Astrocyte of the hippocampus (primary cell): ENCODE measurements at regions not wholly inside any gene's neighbourhood (a gene's known extent, or its start where the extent isn't known, plus 50 kb on each side); places are given as distances from the start of the nearest gene placed in this dataset.
A peak's percentile ranks its signal among the peaks of the same experiment; 100 is the strongest.
"Not testable (repeated sequence)": the region's sequence is repeated elsewhere in the genome, so short reads cannot be mapped to it uniquely, and the experiment has no call there.

Experiments used
- DNase-seq: peaks from one replicate; pipeline ENCODE4 v3.0.0; 2011; ENCODE audit warnings: low read depth, low spot score

DNA sequence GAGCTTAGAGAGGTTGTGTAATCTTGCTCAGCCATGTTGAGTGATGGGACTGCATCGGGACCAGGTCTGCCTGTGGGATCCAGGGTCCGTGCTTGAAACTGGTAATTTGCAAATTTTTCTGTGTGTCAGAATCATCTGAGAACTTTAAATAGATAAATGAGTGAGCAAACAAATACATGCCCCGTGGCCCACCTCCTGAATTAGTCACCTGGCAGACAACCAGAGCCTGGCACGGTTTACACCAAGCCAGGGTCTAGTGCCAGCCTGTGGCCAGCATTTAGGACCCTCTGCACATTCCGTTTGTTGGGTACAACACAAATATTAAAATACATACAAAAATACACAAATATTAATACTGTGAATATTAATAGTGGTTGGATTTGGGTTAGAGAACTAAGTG lies 90.6 kb upstream of the STOX2 start:
- DNase-seq = peak; percentile 32

DNA sequence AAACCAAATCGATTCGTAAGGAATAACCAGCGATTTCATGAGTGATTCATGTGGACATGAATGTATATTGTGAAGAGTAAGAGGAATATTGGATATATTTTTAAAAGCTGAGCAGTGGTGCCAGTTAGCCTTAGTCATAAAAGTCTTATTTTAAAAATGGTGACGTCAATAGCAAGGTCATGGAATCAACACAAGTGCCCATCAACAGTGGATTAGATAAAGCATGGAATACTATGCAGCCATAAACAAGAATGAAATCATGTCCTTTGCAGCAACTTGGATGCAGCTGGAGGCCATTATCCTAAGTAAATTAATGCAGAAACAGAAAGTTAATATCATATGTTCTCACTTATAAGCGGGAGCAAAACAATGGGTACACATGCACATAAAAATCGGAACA lies 89.0 kb upstream of the STOX2 start:
- DNase-seq = no peak

DNA sequence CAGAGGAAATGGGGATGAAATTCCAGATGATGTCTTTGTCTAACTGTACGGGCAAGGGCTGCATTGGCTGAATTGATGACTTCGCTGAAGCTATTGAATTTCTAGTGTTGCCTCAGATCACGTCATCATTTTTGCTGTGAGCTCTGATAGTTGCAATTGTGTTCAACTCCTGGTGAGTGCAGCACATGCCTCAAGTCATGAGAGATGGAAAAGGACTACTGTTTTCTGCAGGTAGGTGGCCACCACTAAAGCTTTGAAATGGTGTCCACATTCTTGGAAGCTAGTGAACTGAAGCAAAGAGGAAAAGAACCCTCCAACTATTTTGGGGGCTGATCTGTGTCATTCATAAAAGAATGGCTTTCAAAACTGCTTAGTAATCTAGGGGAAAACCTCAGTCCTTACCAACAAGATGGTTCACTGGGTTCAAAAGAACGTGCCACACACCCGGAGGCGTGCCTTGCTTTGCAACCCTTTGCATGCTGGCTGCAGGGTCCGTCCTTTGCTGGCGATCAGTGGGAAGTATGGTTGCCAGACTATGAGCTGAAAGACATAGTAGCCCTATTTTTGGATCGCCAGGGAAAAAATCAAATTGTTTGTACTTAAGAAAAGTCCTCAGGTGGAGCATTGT lies 88.1 kb upstream of the STOX2 start:
- DNase-seq = no peak

DNA sequence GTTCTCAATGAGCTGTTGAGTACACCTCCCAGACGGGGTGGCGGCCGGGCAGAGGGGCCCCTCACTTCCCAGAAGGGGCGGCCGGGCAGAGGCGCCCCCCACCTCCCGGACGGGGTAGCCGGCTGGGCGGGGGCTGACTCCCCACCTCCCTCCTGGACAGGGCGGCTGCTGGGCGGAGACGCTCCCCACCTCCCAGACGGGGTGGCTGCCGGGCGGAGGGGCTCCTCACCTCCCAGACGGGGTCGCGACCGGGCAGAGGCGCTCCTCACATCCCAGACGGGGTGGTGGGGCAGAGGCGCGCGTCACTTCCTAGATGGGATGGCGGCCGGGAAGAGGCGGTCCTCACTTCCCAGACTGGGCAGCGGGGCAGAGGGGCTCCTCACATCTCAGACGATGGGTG lies 86.5 kb upstream of the STOX2 start:
- not testable (repeated sequence) for DNase-seq

DNA sequence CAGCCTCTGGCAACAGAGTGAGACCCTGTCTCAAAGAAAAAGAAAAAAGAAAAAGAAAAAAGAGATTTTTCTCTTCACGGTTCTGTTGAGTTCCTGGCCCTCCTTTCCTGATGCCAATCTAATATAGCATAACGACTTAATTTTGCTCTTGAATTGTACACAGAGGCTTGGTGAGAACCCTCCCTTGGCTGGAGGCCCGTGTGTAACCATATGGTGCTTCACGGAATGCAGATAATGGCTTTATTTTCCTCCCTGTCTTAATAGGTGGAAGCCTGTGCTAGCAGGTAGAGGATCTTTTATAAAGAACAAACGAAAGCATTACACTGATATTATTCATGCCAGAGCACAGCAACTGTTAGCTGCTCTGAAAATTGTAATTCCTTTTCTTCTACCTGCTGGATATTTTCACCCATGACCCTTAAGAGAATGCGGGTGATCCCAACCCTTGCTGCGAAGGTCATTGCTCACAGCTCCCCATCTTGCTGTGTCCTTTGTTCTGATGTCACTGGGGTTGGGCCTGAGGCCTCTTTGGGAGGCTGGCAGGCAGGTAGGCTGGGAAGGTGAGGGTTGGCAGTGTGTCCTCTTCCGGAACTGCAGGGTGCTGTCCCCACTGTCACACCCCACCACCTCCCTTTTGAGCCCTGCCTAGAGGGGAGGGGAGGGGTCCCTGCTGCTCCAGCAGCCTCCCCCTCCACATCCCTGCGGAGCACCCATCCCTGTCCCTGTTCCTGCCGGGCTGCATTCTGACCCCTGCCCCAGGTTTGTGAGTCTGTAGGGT lies 83.8 kb upstream of the STOX2 start:
- no peak for DNase-seq

DNA sequence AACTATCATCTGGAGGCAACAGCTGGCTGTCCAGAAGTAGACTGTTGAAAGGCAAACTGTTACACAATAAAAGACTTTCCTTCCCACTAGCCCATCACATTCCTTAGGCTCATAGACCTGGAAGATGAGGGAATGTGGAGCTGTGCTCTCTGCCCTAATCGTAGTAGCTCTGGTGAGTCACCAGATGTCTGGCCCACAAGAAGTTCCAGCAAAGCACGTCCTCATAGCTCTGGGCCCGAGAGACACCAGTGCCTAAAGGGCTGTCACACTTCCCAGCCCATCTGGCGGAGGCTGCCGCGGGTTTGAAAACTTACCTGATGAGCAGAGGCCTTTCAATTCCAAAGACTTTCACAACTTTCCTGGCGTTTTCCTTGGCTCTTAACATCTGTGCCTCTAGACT lies 81.7 kb upstream of the STOX2 start:
- DNase-seq = peak; percentile 90

DNA sequence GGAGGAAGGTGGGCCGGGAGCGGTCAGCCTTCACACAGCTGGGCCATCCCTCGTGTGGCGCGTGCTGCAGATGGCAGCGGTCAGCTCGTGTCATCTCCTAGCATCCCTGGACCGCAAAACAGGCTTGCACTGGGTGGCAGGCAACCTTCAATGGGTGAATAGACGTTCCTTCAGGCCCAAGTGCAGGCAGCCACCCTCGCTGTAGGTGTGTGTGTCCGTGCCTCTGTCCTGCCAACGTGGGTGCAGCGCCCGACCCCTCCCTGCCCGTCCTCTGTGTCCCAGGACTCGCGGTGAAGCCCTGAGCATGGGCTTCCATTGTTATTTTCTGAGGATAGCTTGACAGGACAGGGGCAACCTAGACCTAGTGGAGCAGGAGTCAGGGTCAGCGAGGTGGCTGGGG lies 79.8 kb upstream of the STOX2 start:
- no peak for DNase-seq

DNA sequence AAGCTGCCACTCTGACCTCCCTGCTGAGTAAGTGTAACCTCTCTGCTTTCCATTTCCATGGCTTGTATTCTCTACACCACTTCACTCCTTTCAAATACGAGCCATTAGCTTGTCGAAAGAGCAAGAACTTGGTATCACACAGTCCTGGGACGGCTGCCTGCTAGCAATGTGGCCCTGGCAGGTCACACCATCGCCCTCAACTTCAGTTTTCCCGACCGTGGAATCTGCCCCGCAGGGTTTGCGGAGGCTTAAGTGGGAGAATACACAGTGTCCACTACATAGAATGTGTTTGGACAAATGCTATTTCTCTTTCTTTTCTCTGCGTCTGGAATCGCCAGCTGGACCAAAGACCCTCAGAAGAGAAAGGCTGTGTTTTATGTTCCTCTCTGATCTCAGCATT lies 78.6 kb upstream of the STOX2 start:
- DNase-seq = no peak

DNA sequence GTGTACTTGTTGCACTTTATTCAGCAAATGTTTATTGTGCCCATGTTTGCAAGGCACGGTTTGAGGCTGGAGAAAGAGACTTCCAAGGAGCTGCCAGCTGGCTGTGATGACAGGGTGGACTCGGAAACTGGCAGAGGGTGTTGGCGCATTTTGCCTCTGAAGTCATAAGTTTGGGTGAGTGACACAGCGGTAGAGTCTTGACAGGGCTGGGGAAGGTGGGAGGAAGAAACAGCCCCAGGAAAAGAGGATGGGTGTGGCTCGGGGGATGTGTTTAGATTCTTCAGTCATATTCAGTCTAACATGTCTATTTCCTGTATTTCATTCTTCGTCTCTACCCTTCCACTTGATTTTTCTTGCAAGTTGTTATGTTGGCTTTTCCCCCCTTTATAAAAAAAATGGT lies 77.0 kb upstream of the STOX2 start:
- DNase-seq = no peak

DNA sequence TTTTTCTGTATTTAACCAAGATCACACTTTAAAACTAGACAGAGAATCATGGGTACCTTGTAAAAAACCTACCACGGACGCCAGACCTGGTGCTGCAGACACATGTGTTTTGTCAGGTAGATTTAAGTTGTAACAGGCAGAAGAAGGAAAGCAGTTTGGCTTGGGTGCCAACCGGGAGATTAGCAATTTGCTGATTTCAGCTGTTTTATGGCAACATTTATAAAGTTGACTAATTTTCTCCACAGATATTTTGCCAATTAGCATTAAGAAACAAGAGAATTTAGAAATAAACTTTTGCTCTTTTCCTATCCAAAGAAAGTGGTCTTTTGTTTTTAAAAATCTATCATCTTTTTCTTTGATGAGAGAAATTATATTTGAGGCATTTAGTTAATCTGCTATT lies 76.3 kb upstream of the STOX2 start:
- DNase-seq = no peak

DNA sequence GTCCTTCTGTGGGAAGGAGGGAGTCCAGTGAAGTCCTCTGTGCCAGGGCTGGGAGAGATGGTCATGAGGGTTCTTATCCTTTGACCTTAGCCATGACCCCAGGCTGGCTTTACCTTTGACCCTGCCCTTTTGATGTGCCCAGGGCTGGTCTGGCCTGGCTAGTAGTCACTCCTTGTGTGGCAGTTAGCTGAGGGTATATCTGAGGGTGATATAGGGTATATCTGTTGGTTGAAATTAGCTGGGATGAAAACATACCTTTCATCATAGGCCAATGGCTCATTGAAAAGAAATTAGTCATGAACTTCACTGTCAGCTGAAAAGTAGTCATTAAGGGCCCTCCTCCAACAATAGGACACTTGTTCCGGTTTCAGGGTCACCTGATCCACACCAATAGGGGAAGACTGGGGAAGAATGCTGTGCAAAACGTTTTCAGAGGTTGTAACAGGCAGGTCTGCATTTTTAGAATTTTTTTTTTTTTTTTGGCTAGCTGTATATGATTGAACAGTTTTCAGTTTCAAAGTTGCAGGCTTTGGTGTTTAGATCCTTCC lies 74.6 kb upstream of the STOX2 start:
- DNase-seq = no peak

DNA sequence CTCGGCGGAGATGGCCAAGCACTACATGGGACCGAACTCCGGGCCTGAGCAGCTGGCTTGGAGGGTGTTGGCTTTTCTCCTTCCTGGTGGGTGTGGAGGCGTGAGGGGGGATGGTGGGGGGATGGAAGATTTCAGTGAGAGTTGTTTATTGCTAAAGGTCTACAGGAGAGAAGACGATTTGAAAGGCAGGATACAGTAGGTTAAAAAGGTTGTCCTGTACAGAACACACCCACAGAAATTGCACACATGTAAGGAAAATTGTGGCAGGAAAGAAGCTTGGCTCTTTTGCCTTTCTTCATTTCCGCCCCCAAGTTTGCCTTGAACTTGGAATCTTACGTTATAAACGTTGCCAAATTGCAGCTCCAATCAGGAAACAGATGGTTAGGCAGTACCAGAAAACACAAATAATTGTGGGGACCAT lies 74.1 kb upstream of the STOX2 start:
- no peak for DNase-seq

DNA sequence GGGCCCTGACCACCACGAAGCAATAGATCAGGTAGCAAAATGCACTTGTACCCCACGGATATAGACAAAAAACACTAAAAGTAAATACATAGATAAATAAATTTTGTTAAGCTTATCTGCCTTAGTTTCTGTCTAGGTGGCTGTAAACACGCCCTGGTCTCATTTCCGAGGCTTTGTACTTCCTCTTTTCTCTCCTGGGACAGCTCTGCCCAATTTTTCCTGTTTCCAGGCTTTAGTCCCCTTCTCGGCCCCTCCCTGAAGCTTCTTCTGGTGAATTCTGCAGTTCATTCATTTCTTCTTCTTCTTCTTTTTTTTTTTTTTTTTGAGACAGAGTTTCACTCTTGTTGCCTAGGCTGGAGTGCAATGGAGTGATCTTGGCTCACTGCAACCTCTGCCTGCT lies 73.4 kb upstream of the STOX2 start:
- no peak for DNase-seq

DNA sequence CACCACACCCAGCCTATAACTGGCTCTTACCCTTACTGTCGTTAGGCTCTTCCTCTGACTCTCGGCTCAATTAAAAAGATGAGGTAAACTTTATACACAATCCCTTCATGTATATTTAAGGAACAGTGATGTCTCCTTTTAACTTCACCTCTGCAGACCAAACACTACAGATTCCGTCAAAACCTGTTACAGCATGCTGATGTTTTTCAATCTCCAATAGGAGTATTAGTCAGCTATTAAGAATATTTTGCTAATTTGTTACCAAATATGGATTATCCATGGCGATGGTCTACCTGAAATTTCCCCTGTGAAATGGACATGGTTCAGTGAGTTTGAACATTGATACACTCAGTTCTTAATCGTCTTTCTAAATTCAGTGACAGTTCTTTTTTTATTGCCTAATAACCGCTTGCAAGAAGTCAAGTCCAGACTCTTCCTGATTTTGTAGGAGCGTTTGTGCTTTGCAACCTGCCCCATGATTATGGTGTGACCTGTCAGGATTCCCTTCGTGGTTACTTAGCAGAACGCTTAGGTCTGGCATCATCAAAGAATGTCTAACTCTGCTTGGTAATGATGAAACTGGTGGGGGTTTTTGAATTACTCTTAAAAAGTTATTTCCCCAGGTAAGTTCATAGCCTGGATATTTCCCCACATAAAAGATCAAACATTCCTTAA lies 72.2 kb upstream of the STOX2 start:
- DNase-seq = no peak

DNA sequence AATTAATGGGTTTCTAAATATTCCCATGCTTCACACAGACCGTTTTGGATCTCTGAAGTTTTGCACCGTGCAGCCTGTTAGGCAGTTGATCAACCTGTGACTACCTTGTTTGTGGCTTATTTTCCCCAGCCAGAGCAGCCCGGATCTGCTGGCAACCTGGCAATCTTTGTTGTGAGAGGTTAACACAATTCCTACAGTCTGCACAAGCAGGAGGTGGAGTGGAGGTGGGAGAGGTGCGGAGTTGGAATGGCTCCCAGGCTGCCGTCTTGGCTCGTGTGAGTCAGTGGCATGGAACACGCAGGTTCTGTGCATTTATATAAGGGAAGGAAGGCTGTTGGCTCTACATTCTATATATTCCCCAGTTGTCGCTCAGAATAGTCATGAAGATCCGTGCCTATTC lies 70.9 kb upstream of the STOX2 start:
- no peak for DNase-seq

DNA sequence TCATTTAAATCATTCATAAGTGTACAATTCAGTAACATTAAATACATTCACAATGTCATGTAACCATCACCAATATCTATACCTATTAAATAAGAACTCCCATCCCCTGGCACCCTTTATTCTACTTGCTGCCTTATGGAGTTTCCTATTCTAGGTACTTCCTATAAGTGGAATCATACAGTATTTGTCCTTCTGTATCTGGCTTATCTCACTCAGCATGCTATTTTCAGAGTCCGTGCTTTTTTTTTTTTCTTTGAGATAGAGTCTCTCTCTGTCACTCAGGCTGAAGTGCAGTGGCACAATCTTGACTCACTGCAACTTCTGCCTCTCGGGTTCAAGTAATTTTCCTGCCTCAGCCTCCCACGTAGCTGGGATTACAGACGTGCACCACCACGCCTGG lies 67.9 kb upstream of the STOX2 start:
- no peak for DNase-seq

DNA sequence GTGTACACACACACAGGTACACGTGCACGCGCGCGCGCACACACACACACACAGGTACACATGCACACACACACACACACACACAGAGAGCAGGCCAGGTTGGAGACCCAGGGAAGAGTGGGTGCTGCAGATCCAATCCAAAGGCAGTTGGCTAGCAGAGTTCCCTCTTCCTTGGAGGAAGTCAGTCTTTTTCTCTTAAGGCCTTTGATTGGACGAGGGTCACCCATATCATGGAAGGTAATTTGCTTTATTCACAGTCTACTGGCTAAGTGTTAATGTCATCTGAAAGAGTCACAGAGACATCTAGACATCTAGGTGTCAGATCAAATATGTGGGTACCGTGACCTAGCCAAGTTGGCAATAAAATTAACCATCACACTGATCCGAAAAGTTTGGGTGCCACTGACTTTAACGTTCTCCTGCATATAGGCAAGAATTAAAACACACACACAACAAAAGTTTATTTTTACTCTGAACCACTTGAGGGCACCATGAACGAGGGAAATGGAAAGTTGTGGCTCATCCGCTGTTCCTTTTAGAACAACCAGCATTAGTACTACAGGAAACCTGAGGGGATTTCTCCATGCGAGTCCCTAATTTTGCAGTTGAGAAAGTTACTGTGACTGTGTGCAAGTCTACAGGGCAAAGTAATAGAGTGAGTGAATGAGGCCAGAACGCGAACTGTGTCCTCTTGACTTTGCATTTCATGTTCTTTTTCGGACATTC lies 66.0 kb upstream of the STOX2 start:
- peak; percentile 60 for DNase-seq

DNA sequence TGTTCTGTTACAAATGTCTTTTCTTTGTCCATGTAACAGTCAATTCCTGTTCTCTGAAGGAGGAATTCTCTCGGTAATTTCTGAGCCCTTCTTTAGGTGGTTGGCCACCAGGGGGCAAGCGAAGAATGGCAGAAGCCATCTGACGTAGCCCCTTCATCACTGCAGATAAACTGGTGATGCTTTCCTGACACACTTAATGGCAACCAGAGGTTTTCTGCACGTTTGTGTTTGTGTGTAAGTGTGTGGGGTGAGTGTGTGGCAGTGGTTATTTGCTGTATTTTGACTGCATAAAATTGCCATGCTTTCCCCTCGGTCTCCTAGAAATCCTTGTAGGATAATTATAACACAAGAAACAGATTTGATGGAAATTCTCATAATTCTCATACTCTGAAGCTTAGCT lies 64.8 kb upstream of the STOX2 start:
- peak; percentile 90 for DNase-seq

DNA sequence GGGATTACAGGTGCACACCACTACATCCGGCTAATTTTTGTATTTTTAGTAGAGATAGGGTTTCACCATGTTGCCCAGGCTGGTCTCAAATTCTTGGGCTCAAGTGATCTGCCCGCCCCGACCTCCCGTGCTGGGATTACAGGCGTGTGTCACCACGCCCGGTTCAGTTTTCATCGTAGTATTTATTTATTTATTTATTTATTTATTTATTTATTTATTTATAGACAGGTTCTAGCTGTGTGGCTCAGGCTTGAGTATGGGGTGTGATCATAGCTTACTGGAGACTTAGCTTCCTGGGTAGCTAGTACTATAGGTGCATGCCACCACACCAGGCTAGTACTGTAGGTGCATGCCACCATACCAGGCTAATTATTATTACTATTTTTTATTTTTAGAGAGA lies 64.1 kb upstream of the STOX2 start:
- no peak for DNase-seq

DNA sequence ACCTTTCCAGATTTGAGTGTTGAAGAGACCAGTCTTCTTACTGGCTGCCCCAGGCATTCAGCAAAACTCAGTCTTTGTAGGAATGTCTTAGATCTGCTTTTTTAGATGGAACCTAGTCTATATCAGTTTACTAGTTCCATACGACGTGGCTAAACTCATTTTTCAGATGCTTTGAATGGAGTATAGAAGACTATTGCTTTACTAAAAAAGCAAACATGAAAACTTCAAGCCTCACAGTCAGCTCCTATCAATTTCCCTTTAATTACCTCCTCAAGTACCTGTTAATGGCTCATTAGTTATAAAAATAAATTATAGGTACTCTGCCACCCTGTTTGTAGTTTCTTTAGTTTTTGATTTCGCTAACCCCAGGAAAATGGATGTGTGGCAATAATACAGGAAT lies 63.0 kb upstream of the STOX2 start:
- no peak for DNase-seq

DNA sequence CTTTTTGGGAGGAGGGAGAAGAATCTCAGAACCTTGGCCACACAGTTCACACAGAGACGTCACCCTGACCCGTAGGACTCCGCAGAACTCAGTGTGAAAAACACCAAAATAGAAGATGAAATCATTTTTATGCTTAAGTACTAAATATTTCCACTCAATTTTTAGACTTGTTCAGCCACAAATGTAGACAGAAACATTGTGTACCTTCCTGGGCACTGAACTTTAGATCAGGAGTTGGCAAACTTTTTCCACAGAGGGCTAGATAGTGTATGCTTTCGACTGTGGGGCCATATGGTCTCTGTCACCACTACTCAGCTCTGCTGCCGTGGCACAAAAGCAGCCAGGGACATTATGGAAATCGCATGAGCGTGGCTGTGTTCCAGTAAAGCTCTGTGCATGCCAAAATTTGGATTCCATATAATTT lies 61.8 kb upstream of the STOX2 start:
- DNase-seq = no peak

DNA sequence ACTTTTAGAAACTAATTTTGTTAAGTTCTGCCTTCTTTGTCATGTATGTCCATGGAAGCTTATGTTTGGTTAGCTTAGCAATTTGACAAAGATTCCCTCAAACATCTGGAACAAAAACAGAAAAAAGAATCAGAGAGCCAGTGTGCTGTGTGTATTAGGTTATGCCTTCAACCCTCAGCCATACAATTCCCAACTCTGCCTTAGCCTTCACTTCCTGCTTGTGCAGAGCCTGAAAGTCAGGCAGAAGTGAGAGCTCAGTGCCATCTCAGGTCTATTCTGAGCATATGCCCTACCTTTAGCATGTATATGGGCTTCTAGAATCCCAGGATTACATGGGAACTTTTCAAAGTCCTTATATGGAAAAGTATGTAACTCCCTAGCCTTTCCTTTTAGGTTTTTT lies 58.2 kb upstream of the STOX2 start:
- DNase-seq = no peak
